ENCODE measurements at regions not wholly inside any gene's neighbourhood (a gene's known extent, or its start where the extent isn't known, plus 50 kb on each side); places are given as distances from the start of the nearest gene placed in this dataset.
"Not testable (repeated sequence)": the region's sequence is repeated elsewhere in the genome, so short reads cannot be mapped to it uniquely, and the experiment has no call there.

- not testable (repeated sequence) for H3K36me3 Mint-ChIP-seq (ENCODE audit: low read depth); H3K4me3 Mint-ChIP-seq; H3K27me3 Mint-ChIP-seq (ENCODE audit: low read depth); H3K9me3 Mint-ChIP-seq; H3K4me1 Mint-ChIP-seq (ENCODE audit: low read depth); H3K27ac Mint-ChIP-seq
Observed at GRCh38 chr1:120262791-120263751, 86.8 kb upstream of the SEC22B start.

DNA sequence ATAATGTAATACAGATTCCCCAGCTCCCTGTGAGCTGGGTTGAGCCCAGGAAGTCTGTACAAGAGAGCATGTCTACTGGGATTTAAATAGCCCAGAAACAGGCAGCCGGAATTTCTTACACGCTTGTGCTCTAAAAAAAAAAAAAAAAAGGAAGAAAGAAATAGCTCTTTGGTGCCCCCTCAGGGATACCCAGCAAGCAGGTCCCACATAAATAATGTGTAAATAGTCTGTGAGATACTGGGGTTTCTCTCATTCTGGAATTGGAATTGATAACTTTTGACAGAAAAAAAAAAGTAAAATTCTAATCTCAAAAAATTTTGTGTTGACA, 81.4 kb upstream of the SEC22B start:
- H3K4me1 Mint-ChIP-seq (ENCODE audit: low read depth); H3K36me3 Mint-ChIP-seq (ENCODE audit: low read depth); H3K27me3 Mint-ChIP-seq (ENCODE audit: low read depth); H3K27ac Mint-ChIP-seq; H3K4me3 Mint-ChIP-seq; H3K9me3 Mint-ChIP-seq: not testable (repeated sequence)

DNA sequence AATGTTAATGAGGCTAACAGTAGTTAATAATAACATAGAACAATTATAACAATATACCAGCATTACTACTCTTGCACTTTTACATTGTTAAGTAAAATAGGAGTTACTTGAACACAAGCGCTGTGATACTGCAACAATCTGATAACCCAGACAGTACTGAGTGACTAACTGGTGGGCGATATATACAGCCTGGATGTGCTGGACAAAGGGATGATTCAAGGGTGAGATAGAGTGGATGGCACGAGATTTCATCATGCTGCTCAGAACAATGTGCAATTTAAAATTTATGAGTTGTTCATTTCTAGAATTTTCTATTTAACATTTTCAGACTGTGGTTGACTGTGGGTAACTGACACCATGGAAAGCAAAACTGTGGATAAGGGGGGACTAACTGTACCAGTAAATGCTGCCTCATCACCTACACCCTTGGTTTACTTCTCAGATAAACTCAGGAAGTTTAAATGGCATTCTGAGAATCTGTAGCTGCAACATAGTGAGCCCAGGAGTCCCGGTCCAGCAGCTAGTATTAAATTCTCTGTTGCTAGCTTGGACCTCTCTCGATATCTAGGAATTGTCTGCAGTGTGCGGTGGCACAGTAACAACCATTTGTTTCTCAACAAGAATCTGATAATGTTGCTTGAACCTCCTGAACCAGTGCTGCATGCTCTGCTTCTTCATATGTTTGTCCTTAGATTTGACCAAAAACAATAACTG, 80.9 kb upstream of the SEC22B start:
- not testable (repeated sequence) for H3K27ac Mint-ChIP-seq; H3K9me3 Mint-ChIP-seq; H3K27me3 Mint-ChIP-seq (ENCODE audit: low read depth); H3K4me3 Mint-ChIP-seq; H3K4me1 Mint-ChIP-seq (ENCODE audit: low read depth); H3K36me3 Mint-ChIP-seq (ENCODE audit: low read depth)

GRCh38 chr1:120250756-120251155, 74.4 kb upstream of the SEC22B start:
- not testable (repeated sequence) for H3K27ac Mint-ChIP-seq

DNA sequence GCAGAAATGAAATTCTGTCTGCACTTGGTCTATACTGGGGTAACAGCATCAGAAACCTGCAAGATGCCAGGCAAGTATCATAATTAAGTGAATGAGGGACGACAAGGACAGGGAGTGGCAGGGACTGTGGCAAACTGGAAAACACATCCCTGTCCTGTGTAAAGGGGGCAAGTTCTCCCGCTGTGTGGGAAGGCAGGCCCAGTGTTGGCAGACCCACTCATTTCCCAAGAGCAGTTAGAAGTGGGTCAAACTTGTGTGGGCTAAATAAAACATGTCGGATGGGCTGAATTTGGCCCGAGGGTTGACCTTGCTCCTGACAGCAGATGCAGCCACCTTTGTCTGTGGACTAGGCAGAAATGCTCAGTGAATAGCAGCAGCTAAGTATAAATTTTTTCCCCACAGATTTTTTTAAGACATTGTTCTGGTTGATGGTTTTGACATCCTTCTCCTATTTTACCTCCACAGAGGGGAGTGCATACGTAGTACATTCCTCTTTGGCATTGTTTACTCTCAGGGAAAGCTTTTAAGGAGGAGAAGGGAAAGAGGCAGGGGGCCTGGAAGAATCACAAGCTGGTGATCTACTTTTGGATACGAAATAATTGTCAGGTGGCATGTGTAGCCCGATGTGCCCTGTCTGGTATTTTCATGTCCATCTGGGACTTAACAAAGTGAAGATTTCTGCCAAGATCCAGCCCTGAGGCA, 72.6 kb upstream of the SEC22B start:
- H3K27ac Mint-ChIP-seq; H3K4me3 Mint-ChIP-seq; H3K9me3 Mint-ChIP-seq; H3K27me3 Mint-ChIP-seq (ENCODE audit: low read depth); H3K4me1 Mint-ChIP-seq (ENCODE audit: low read depth); H3K36me3 Mint-ChIP-seq (ENCODE audit: low read depth): not testable (repeated sequence)

More at GRCh38 chr1:120250756-120251155, 74.4 kb upstream of the SEC22B start:
- H3K9me3 Mint-ChIP-seq; H3K36me3 Mint-ChIP-seq (ENCODE audit: low read depth); H3K4me1 Mint-ChIP-seq (ENCODE audit: low read depth); H3K27me3 Mint-ChIP-seq (ENCODE audit: low read depth); H3K4me3 Mint-ChIP-seq: not testable (repeated sequence)

DNA sequence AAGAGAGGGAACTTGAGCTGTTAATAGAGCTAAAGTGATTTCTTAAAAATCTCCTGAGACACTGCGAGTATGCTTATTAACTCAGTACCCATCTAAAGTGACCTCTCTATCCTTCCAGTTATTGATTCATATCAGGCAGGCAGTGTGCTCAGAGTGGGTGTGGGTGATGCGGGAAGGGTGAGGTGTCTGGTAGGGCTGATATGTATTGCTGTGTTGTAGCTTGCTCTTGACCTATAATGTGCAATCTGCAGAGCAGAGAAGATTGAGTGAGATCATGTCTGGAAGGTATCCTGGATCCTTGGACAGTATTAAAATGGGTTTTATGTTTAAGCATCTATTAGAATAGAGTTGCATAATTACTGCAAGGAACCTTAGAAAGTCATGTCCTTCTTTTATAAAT, 71.9 kb upstream of the SEC22B start:
- H3K4me3 Mint-ChIP-seq; H3K27ac Mint-ChIP-seq; H3K36me3 Mint-ChIP-seq (ENCODE audit: low read depth); H3K9me3 Mint-ChIP-seq; H3K27me3 Mint-ChIP-seq (ENCODE audit: low read depth); H3K4me1 Mint-ChIP-seq (ENCODE audit: low read depth): not testable (repeated sequence)

DNA sequence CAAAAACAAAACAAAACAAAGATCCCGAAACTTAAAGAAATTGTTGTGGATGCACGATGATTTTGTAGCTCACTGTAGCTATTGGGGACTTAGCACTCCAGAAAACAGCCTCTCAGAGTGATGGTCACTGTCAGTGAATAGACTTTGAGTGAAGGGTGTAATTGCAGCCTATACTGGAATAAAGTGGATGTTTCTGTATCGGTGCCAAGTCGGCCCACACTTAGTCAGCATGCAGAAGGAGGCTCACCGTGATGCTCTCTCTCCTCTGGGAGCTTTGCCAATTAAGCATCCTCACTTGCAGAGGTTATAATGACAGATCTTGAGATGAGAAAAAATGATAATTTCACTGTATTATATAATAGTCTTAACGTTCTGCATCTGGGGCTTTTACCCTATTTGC, 67.5 kb upstream of the SEC22B start:
- H3K36me3 Mint-ChIP-seq (ENCODE audit: low read depth); H3K4me1 Mint-ChIP-seq (ENCODE audit: low read depth); H3K9me3 Mint-ChIP-seq; H3K27me3 Mint-ChIP-seq (ENCODE audit: low read depth); H3K27ac Mint-ChIP-seq; H3K4me3 Mint-ChIP-seq: not testable (repeated sequence)

GRCh38 chr1:120242582-120242981, 66.3 kb upstream of the SEC22B start:
- H3K36me3 Mint-ChIP-seq (ENCODE audit: low read depth); H3K9me3 Mint-ChIP-seq; H3K4me1 Mint-ChIP-seq (ENCODE audit: low read depth); H3K27ac Mint-ChIP-seq; H3K4me3 Mint-ChIP-seq; H3K27me3 Mint-ChIP-seq (ENCODE audit: low read depth): not testable (repeated sequence)

GRCh38 chr1:120241868-120242267, 65.5 kb upstream of the SEC22B start:
- H3K27ac Mint-ChIP-seq; H3K4me3 Mint-ChIP-seq; H3K36me3 Mint-ChIP-seq (ENCODE audit: low read depth); H3K4me1 Mint-ChIP-seq (ENCODE audit: low read depth); H3K9me3 Mint-ChIP-seq; H3K27me3 Mint-ChIP-seq (ENCODE audit: low read depth): not testable (repeated sequence)

- H3K4me3 Mint-ChIP-seq; H3K27me3 Mint-ChIP-seq (ENCODE audit: low read depth); H3K9me3 Mint-ChIP-seq; H3K4me1 Mint-ChIP-seq (ENCODE audit: low read depth); H3K36me3 Mint-ChIP-seq (ENCODE audit: low read depth); H3K27ac Mint-ChIP-seq: not testable (repeated sequence)
Observed at GRCh38 chr1:120240181-120240580, 63.9 kb upstream of the SEC22B start.

DNA sequence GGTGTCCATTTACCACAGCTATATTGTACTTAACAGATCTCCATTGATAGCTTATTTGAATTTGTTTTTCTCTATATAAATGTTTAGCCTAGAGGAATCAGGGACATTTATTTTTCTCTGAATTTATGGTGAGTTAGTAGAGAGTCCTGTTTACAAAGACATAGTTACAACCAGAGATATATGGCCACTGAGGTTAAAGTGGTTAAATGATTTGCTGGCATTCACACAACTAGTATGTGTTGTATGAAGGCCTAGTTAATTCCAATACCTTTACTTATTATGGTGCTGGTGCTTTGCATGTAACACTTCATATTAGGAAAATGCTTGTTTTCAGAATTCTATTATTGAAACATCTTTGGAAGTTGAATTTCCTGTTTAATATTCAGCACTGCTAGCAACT, 63.0 kb upstream of the SEC22B start:
- not testable (repeated sequence) for H3K4me1 Mint-ChIP-seq (ENCODE audit: low read depth); H3K27ac Mint-ChIP-seq; H3K27me3 Mint-ChIP-seq (ENCODE audit: low read depth); H3K36me3 Mint-ChIP-seq (ENCODE audit: low read depth); H3K4me3 Mint-ChIP-seq; H3K9me3 Mint-ChIP-seq

DNA sequence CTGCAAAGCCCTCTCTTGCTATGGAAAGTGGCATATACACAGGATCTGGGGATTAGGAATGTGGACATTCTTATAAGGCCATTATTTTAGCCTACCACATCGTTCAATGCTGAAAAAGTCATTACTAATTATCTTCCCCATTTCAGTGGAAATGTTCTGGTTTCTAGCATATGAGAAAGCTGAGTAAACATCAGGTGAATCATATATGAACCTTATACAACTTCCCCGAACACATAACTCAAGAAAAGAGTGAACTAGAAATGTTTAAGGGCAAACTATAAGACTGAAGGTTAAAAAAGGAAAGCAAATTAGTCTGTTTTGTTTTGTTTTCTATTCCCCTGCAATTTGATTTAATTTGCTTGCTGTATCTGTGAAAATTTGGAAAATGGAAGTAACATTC, 62.5 kb upstream of the SEC22B start:
- not testable (repeated sequence) for H3K9me3 Mint-ChIP-seq; H3K4me3 Mint-ChIP-seq; H3K27ac Mint-ChIP-seq; H3K36me3 Mint-ChIP-seq (ENCODE audit: low read depth); H3K4me1 Mint-ChIP-seq (ENCODE audit: low read depth); H3K27me3 Mint-ChIP-seq (ENCODE audit: low read depth)

GRCh38 chr1:120233661-120234018, 57.3 kb upstream of the SEC22B start:
- H3K36me3 Mint-ChIP-seq (ENCODE audit: low read depth); H3K4me1 Mint-ChIP-seq (ENCODE audit: low read depth); H3K27me3 Mint-ChIP-seq (ENCODE audit: low read depth); H3K4me3 Mint-ChIP-seq; H3K27ac Mint-ChIP-seq; H3K9me3 Mint-ChIP-seq: not testable (repeated sequence)

GRCh38 chr1:120232834-120233660, 56.7 kb upstream of the SEC22B start:
- not testable (repeated sequence) for H3K4me3 Mint-ChIP-seq; H3K4me1 Mint-ChIP-seq (ENCODE audit: low read depth); H3K36me3 Mint-ChIP-seq (ENCODE audit: low read depth); H3K27ac Mint-ChIP-seq; H3K9me3 Mint-ChIP-seq; H3K27me3 Mint-ChIP-seq (ENCODE audit: low read depth)

DNA sequence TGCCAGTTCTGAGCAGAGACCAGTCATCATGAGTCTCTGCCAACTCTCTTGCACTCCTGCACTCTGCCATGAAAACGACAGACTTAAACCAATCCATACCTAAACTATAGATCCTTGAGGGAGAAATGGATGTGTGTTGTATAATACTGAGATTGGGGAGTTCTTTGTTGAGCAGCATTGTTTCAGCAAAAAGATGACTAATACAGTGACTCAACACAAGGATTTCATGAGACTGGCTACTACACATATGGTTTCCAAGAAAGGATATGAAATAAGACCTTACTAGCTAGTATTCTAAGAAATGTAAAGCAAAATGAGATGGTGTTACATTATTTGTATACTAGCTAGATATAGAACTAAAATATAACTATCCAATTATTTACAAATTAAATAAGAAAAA, 53.5 kb upstream of the SEC22B start:
- H3K4me3 Mint-ChIP-seq; H3K4me1 Mint-ChIP-seq (ENCODE audit: low read depth); H3K36me3 Mint-ChIP-seq (ENCODE audit: low read depth); H3K27me3 Mint-ChIP-seq (ENCODE audit: low read depth); H3K9me3 Mint-ChIP-seq; H3K27ac Mint-ChIP-seq: not testable (repeated sequence)
